Ammon's horn (tissue), 1 donor: ENCODE measurements at regions not wholly inside any gene's neighbourhood (a gene's known extent, or its start where the extent isn't known, plus 50 kb on each side); places are given as distances from the start of the nearest gene placed in this dataset.

Experiments used
- DNase-seq: peaks from one replicate; pipeline ENCODE4 v3.0.0-alpha.2; 2016; ENCODE audit warnings: low spot score

DNA sequence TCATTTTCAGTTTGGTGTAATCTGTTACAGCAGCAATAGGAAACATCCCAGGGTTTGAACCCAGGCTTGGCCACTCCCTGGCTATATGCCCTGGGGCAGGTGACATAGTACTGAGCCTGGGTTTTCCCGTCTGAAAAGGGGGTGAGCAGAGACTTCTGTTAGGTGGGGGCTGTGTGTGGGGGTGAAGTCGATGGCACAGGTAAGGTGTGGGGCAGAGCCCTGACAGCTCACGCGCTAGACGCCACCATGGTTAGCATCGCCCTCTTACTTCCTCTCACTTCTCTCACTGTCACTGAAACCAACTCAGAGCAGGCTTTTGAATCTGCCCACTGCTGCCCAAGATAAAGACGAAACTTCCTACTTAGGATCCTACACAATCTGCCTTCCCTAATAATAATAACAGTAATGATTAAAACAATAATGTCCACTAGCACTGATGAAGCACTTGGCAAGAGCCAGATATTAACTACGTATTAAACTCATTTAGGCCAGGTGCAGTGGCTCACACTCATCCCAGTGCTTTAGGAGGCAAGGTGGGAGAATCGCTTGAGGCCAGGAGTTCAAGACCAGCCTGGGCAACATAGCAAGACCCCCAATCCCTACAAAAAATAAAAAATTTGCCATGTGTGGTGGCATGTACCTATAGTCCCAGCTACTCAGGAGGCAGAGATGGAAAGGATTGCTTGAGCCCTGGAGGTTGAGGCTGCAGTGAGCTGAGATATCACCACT lies 117.9 kb upstream of the PTPN1 start:
- DNase-seq, result no peak

DNA sequence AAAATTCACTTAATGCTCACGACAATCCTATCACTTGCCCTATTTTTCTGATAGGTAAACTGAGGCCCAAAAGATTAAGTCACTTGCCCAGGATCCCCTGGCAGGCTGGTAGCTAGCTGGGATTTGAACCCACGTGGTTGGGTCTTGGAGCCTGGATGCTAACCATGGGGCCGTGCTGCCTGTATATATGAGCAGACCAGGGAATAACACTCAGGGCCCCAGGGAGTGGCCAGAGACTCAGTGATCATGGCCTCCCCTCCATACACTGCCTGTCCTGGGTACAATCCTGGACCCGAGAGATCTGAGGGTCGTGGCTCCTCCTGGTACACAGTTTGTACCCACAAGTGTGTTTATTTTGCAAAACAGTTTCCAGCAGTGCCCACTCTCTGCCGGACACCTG lies 116.9 kb upstream of the PTPN1 start:
- DNase-seq, result no peak

- DNase-seq, result no peak
Measured at GRCh38 chr20:50393990-50394561, 116.1 kb upstream of the PTPN1 start.

DNA sequence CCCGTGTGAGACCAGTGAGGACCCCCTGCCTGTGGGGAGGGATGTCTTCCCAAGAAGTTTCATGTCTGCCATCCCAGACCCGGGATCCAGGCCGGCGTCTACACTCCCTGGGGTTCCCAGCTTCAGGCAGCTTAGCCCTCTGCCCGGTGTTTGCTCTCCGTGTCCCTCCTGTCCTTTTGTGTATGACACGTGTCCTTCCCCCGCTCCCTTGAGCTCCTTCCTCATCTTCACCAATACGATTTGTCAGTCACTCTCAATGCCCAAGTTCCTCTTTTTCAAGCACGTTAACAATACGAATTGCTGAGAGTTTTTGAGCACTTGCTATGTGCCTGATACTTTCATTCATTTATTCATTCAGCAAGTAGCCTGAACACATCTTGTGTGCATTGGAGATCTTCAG lies 115.6 kb upstream of the PTPN1 start:
- DNase-seq, result peak; percentile 48

DNA sequence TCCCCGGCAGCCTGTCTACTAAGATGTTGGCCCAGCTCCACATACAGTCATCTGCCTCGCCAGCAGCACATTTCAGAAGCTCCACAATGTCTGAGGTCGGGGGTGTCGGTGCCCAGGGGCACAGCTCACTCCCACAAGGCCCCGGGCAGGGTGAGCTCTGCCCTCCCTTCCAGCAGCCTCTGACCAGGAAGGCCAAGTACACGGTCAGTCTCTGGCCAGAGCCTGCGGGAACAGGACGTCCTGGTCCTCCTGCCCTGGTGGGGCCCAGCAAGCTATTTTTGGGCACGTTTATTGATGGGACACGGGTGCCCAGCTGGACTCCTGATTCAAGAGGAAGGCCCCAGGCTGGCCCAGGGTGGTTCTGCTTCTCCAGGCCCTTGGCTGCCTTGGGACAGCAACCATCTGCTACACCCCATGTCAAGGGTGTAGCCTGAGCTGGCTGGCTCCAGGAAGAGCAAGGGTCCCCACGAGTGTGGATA lies 114.9 kb upstream of the PTPN1 start:
- DNase-seq, result peak; percentile 34

DNA sequence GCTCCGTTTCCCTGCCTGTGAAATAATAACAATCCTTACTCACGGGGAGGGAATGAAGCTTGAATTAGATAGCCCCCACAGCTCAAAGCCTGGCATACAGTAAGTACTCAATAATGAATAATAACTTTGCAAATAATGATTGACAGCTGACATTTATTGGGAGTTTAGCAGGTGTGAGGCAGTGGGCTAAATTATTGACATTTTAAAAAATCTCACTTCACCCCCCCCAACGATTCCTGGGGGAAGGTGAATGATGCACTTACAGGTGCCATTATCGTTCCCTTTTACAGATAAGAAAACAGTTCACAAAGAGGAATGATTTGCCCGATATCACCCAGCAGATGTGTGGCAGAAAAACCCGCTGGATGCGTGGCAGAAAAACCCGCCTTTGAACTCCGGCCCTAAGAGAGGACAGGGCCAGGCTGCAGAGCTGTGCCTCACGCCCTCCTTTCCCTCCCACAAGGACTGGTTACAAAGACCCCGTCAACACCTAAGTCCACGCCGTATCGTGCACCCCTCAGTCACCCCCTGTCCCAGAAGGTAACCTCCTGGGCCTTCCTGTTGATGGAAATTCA lies 114.2 kb upstream of the PTPN1 start:
- DNase-seq, result no peak

DNA sequence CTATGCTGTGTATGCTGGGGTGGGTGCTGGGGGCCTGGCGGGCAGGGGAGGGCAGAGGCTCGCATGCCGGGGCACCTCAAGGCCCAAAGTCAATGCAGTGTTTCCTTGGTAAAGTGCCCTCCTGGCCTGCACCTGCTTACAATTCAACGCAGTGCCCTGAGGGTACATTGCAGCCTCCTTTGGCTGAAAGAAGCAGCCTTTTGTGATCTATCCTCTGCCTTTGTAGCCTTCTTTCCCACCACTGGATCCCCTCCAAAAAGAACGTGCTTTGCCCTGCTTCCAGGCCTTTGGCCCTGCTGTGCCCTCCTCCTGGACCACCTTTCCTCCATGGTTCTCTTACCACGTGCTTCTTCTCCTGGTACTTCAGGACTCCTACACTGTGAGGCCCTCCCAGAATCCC lies 113.6 kb upstream of the PTPN1 start:
- DNase-seq, result no peak

GRCh38 chr20:50397058-50397457 lies 113.1 kb upstream of the PTPN1 start:
- no peak for DNase-seq

DNA sequence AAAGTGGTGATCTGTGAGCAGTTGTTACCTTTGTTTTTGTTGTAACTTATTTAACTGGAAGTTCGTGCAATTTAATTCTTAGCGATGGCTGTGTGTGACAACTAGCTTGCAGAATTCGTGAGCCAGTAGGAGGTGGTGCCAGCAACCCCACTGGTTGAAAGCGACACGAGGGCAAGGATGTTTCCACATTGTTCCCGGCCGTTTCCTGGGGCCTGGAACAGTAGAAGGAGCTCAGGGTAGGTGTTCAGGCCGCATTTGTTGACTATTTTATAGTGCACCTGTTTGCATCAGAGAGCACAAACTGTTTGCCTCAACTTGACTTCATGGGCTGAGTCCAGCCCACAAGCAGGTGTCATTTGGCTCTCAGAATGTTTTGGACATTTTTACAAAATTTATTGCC lies 112.1 kb upstream of the PTPN1 start:
- no peak for DNase-seq

GRCh38 chr20:50398471-50398820 lies 111.7 kb upstream of the PTPN1 start:
- DNase-seq, result no peak

DNA sequence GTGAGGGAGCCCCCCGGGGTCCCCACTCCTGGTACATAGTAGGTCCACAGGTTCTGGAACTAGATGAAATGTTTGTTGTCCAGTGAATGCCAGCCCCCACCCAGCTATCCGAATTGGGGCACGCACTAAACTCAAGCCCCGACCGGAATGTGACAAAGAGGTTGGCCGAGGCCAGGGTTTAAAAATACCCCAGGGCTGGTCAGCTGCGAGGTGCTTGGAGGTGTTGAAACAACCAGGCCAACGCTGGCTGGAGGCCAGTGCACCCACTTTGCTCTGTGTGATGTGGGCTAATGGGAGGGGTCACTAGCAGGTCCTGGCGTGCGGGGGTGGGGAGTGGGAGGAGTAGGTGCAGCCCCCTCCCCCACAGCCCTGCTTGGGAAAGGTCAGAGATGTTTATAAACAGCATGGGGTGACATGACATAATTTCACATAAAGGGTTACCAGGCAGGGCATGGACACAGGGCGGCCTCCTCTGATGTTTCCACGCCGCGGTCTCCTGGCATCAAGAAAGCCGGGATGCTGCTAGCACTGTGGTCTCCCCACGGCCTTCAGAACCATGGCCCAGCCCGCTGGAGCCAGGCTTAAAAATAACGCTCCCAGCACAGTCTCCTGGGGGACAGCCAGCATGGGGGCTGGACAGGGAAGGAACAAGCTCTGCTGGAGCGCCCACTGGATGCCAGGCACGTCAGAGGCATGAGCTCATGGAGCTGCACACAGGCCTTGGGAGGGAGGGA lies 111.2 kb upstream of the PTPN1 start:
- DNase-seq, result peak; percentile 80

GRCh38 chr20:50399555-50399916 lies 110.6 kb upstream of the PTPN1 start:
- no peak for DNase-seq

- no peak for DNase-seq
Measured at GRCh38 chr20:50399917-50400704, 110.1 kb upstream of the PTPN1 start.

DNA sequence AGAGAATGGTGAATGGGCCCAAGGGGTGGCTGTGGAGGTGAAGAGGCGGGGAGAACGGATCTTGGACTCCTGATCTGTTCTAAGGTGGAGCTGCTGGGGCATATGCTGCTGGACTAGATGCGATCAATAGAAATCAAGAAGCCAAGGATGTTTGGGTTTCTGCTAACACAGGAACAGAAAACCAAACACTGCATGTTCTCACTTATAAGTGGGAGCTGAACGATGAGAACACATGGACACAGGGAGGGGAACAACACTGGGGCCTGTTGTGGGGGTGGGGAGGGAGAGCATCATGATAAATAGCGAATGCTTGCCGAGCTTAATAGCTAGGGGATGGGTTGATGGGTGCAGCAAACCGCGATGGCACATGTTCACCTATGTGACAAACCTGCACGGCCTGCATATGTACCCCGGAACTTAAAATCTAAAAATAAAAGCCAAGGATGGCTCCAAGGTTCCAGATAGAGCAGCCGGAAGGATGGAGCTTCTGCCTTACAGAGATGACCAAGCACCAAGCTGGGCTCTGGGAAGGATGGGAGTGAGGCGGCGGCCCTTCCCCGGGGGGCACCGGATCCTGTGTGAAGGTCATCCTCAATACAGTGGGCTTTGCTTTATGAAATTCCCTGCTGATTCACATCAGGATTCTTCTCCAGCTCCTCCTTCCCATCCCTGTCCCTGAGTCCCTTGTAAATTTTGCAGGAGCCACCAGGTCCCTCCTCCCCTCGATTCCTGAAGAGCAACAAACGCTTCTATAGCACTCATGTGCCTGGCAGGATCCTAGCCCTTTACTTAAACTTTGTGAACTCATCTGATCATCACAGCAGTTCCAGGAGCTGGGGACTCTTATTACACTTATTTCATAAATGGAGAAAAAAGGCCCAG lies 109.2 kb upstream of the PTPN1 start:
- DNase-seq, result peak; percentile 40

GRCh38 chr20:50401587-50402418 lies 108.4 kb upstream of the PTPN1 start:
- no peak for DNase-seq

DNA sequence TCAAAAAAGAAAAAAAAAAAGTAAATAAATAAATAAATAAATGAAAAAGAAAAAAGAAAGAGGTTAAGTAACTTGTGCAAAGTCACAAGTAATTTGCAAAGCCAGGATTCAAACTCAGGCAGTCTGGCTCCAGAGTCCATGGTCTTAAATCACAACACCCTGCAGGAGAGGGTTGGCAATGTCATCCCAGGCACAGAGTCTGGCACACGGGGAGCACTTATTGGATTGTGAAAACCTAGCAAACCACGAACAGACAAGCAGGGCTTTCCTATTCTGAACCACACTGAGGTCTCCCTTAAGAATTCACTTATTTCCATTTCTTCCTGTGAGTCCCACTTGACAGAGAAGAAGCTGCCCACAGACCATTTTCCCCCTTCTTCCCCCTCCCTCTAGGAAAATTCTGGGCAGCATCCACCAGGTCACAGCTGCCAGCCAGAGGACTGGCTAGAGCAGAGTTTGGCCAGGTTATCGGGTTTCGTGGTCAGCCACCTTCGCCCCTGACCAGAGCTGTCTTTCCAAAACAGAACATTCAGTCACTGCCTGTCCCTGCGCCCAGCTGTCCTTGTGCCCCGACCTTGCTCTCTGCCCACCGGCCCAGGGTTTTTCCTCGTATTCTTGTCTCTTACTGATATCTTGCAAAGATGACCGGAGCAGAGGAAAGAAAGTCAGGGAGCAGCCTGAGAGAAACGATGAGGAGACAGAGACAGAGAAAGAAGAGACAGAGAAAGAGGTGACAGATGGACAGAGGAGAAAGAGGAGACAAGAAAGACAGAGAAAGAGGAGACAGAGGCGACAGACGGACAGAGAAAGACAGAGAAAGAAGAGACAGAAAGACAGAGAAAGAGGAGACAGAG lies 106.4 kb upstream of the PTPN1 start:
- DNase-seq, result no peak

- DNase-seq, result no peak
Measured at GRCh38 chr20:50404419-50405234, 105.6 kb upstream of the PTPN1 start.

DNA sequence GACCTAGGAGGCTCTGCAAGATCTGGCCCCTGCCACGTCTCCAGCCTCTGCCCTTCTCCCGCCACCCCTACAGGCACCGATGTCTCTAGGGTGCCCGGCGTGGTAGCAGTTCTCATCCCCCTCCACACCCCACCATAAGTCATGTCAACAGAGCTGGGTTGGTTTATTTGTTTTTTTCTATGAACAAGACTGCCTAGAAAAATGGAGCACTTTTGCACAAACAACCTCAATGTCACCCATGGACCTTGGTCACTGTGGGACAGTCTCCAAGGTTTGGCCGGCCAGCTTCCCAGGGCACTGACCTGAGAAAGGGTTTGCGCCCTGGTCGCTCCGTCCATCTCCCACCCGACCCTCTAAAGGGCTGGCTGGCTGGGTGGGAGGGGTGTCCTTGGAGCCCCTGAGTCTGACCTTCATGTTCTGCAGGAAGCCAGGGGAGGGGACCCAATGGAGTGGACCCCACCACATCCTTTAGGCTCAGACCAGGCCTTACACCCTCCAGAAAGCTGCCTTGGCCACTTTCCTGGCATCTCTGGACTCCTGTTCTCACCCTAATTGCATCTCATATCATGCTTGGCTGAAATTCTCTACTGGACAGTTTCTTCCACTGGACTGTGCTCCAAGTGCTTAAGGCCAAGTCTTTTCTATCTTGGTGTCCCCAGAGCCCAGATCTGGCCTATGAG lies 104.8 kb upstream of the PTPN1 start:
- no peak for DNase-seq
